ENCODE measurements at regions not wholly inside any gene's neighbourhood (a gene's known extent, or its start where the extent isn't known, plus 50 kb on each side); places are given as distances from the start of the nearest gene placed in this dataset.

DNA sequence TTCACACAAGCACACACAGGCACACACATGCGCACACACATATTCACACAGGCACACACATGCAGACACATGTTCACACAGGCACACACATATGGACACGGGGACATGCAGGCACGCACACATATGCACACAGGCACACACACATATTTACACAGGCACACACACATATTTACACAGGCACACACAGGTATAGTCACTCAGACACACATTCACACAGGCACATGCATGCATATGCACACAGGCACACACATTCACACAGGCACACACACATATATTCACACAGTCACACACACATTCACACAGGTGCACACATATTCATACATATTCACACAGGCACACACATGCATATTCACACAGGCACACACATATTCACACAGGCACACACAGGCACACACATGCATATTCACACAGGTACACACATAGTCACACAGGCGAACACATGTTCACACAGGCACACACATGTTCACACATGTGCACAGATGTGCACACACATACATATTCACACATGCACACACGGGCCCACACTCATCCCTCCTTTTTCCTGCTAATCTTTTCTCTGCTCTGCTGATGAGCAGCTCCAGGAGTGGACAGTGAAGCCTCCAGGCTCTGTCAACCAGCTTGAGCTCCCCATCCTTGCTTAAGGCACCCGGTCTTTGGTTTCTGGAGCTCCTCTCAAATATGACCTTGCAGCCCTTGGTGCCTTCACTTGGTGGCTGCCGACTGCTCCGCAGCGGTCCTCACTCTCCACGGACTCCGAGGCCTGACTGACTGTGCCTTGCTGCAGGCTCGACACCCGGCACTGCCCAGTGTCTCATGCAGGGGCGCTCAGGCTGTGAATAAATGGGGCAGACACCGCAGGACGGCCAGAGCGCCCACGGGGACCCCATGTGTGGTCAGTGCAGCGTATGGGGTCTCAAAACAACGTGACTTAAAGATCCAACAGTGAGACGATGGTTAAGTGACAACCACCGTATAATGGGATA, 581.2 kb upstream of the MGMT start:
- no peak for DNase-seq

DNA sequence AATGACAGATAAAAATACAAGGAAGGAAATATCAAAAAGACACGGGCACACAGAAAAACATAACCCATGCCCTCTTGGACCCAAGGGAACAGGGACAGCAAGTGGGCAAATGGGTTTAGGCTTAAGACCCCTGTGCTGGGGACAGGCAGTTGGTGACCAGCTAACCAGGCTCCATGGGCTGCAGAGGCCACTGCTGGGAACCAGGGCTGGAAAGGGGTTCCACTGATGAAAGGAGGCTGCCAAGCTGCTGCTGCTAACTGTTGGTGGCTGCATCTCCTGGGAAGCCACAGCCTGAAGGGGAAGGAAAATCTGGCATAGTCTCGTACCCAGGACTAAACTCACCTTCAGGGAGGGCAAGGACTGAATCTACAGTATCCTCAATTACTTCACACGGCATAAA, 579.2 kb upstream of the MGMT start:
- no peak for DNase-seq

- no peak for DNase-seq
Measured at GRCh38 chr10:128892005-128892404, 575.0 kb upstream of the MGMT start.

DNA sequence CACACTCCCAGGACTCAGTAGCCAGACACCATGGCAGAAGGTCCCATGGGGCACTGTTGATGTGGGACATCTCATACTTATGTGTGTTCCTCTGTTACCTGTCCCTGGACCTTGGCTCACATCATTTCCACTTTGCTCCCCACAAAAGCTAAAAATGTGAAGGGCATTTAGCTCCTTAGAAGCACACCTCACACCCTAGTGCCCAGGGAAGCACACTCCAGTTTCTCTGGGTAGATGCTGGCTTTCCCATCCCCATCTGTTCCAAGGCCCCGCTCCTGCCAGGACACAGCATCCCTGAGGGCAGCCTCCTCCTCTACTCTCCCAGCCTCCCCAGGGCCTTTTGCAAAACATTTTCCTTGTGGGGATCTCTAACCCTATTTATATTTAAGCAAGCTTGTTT, 572.4 kb upstream of the MGMT start:
- DNase-seq = no peak

DNA sequence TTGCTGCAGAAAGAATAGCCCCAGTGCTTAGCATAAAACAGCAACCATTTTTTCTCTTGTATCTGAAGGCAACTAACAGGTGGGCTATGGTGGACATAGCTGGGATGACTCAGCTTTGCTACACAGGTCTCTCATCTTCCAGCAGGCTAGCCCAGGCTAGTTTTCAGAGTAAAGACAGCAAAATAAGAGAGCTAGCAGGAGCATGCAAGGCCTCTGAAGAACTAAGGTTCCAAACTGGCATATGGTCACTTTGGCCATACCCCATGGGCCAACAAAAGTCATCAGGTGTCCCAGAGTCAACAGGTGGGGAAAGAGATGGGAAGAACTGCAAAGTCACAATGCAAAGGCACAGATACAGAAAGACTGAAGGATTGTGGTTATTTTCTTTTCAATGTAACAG, 571.6 kb upstream of the MGMT start:
- DNase-seq = no peak

GRCh38 chr10:128896116-128896795, 570.8 kb upstream of the MGMT start:
- DNase-seq = no peak

GRCh38 chr10:128896963-128897362, 570.1 kb upstream of the MGMT start:
- DNase-seq = no peak

GRCh38 chr10:128897401-128898129, 569.5 kb upstream of the MGMT start:
- DNase-seq = no peak

DNA sequence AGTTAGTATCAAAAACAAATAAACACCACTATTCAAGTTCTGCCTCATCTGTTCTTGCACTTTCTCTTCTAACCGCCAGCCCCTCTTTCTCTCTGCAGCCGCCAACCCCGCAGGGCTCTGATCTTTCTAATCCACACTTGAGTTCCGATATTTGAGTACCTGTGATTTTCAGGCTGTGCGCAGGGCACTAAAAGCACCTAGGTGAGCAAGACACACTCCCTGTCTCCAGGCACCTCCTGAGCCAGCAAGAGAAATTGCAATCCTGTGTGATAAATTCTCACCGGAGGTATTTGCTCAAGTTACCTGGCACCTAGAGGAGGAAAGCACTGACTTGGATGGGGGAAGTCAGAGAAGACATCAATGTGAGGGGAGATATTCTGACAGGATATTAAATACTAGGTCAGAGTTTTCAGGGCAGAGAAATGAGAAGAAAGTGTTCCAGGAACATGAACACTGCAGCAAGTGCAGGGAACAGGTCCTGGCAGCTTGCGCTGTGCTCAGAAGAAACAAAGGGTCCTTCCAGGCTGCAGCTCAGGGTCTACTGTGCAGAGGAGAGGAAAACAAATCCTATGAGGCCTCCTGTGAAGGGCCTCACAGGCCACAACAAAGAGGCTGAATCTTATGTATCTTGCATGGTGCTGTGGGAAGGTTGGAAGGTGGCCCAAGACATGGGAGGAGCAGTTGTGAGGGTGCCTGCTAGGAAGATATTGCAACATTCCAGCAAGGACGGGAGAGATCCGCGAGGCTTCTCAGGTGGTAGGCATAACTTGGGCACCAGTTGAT, 568.7 kb upstream of the MGMT start:
- no peak for DNase-seq

DNA sequence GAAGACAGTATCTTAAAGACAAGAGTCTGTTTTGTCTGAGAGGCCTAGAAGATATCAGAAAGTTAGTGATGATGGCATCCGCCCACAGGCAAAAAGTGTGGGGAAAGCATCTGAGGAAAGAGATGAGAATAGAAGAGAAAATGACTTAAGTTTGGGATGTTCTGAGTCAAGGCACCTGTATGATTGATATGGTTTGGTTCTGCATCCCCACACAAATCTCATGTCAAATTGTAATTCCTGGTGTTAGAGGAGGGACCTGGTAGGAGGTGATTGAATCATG, 568.2 kb upstream of the MGMT start:
- DNase-seq = no peak

GRCh38 chr10:128900456-128900855, 566.6 kb upstream of the MGMT start:
- DNase-seq = no peak

DNA sequence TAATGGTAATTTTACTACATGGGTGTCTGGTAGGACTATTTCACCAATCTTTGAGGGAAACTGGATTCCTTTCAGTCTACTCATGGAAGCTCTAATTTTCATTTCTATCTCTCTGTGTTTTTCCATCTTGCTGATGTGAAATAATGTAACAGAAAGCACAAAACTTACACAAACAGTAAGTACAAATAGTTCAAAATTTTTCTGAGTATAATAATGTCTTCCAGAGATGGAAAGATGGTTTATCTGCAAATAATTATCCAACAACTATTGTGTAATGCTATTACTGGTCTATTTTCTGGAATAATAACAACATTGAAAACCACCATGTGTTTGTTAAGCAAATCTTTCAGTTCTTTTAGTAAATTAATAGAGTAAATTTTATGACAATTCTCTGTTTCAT, 565.8 kb upstream of the MGMT start:
- DNase-seq = no peak

- DNase-seq = no peak
Measured at GRCh38 chr10:128902031-128902710, 564.9 kb upstream of the MGMT start.

DNA sequence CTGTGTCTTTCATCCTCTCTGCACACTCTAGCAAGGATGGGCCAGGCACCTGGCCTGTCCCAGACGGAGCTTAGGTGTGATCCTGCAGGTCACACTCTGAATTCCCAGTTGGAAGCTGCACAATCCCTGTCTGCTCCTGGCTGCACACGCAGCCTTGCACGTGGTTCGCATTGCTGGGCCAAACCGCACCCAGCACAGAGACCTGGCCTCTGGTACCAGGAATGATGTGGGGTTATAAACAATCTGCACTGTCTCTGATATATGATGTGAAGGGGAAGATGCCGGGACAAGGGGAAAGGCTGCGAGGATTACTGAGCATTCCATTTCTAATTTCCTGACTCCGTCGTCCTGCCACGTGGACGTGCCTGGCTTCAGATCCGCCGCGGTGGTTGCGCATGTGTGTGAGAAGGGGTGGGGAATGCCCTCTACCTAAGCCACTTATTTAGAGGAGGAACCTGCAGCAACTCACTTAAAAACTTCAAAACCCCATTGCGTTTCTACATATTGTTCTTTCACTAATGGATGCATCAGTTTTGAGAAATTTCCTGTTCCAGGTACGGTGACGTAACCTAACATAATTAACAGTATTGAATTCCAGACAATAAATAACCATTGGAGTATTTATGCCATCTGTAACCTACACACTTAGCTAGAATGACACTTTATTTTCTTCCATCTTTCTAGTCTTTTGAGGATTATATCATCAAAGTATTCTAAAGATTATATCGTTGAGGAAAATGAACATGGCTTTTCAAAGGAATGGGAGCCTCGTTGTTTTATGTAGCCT, 559.7 kb upstream of the MGMT start:
- DNase-seq = no peak

GRCh38 chr10:128908099-128908498, 558.9 kb upstream of the MGMT start:
- DNase-seq = no peak

DNA sequence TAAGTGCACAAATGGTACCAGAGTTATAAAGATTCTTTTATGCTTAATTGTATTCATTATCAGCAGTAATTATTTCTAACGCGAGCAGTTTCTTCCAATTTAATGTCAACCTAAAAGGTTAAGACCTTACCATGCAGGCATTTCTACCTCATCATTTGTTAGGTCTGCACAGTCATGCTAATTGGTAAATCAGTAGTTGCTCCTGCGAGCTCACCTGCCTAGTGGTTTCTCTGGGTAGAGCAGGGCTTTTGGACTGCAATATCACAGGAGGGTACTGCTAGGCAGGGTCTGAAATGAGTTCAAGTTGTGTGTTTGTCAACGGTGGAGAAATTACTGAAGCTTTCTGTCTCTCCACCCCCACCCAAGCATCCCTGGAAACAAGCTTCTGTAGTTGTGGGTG, 558.5 kb upstream of the MGMT start:
- no peak for DNase-seq

DNA sequence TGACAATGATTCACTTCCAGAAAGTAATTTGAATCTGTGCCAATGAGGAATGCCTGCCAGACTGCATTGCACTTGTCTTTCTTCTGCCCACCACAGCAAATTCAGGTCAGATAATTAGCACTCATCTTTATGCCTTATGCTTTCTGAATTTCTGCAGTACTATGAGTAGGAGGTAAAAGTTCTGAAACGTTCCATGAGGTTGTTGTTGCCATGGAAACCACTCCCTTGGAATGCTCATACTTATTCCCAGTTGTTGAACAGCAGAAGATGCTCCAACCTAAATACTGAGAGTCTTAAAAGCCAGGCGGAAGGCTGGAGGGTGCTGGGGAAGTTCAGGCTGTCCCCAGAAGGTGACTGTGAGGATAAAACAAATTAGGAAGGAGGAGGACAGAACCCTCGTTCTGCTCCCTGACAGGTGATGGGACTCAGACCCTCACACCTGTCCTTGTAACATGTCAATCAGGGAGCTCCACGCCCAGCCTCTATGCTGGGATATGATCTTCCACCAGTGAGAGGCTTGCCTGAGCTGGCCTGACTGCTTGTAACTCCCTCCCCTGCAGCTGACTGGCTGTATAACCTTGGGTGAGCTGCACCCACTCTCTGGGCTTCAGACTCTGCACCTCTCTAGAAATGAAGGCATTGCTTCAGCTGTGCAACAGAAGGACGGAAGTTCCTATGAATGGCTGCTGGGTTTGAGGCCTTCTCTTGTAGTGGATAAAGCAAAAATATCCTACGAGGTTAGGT, 554.3 kb upstream of the MGMT start:
- DNase-seq = no peak

DNA sequence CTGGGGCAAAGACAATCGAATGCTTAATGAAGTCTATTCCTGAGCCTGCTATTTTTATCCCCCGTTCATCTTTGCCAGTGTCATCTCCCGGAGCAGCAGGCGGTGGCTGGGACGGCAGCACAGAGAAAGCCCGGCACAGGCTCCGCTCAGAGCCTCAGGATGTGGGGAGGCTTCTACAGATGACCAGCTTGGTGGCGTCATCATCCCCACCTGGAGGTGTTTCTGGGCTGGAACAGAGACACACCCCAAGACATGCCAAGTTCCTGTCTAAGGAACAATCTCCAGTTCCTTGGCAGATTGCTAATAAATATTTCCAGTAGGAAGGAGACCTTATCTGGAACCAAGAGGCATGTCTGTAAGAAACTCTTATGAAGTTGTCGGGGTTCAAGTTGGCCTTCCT, 552.4 kb upstream of the MGMT start:
- no peak for DNase-seq

DNA sequence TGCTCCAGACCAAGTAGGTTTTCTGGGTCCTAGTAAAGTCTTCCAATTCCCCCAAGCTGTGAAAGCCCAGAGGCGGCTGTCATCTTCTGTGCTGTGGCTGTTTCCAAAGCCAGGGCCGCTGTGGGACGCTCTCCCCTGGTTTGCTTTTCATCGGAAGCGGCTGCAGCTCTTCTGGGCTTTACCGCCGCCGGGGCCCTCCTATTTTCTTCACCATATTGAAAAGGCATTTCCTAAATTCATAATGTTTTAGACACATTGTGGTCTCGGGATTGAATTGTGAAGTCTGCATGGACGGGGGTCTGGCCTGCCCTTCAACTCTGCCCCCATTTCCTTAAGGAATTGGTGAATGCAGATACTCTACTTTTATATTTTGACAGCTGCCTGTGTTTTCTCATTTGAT, 551.4 kb upstream of the MGMT start:
- no peak for DNase-seq

DNA sequence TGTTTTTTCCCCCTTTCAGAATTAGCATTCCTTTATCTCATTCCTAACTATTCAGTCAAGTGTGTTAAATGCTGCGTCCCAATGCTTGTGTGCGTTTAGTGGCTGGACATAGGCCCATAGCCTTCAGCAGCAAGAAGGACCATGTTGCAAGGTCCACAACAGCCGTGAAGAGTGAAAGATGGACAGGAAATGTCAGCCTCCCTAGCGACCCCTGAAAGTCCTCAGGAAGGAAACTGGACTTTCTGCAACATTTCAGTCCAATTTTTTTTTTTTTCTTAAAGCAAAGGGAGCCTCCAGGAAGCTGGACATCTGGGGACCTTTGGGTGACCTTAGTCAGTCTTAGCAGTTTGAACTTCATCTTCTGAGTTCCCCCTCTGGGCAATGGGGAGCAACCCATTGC, 550.7 kb upstream of the MGMT start:
- no peak for DNase-seq

Measured in NCI-H526 treated with DMSO at 0.1 percent for 48 hours (cell line).